GM23338 (cell line): ENCODE measurements at regions not wholly inside any gene's neighbourhood (a gene's known extent, or its start where the extent isn't known, plus 50 kb on each side); places are given as distances from the start of the nearest gene placed in this dataset.

Experiments
- ATAC-seq: fragments of 200-7000 bp; cut with Tn5 transposase; 3 replicates; pipeline ENCODE4 v1.9.1; 2020
- DNase-seq: peaks from one replicate; pipeline ENCODE4 v3.0.0-alpha.2; 2015; ENCODE audit warnings: low spot score
- H2AFZ ChIP-seq: fragments of 200-600 bp; sonication (generic); 2 replicates; pipeline ENCODE4 v1.8.0; 2016; ENCODE audit warnings: antibody characterized with exemption, mild to moderate bottlenecking, moderate library complexity
- H3F3A ChIP-seq: fragments of 200-600 bp; sonication (generic); replicated peaks from 2 replicates; pipeline ENCODE4 v1.8.0; 2017; ENCODE audit warnings: antibody characterized with exemption, mixed run types, low read depth
- H3K27ac ChIP-seq: fragments of 200-600 bp; sonication (generic); 2 replicates; pipeline ENCODE4 v1.6.1; 2016; ENCODE audit warnings: low read depth
- H3K27me3 ChIP-seq: fragments of 200-600 bp; sonication (generic); 2 replicates; pipeline ENCODE4 v1.8.0; 2016; ENCODE audit warnings: mild to moderate bottlenecking, mixed run types, moderate library complexity; ENCODE audit not compliant: insufficient read depth
- H3K36me3 ChIP-seq: fragments of 200-600 bp; sonication (generic); 2 replicates; pipeline ENCODE4 v1.8.0; 2016; ENCODE audit warnings: mild to moderate bottlenecking; ENCODE audit not compliant: insufficient read depth
- H3K4me1 ChIP-seq: fragments of 200-600 bp; sonication (generic); 2 replicates; pipeline ENCODE4 v1.8.0; 2016; ENCODE audit warnings: mild to moderate bottlenecking, moderate library complexity; ENCODE audit not compliant: insufficient read depth
- H3K4me2 ChIP-seq: fragments of 200-600 bp; sonication (generic); 2 replicates; pipeline ENCODE4 v1.7.1; 2017; ENCODE audit warnings: mixed run types
- H3K4me3 ChIP-seq: fragments of 200-600 bp; sonication (generic); 2 replicates; pipeline ENCODE4 v1.6.1; 2016; ENCODE audit warnings: mixed run types
- H3K79me2 ChIP-seq: fragments of 200-600 bp; sonication (generic); replicated peaks from 2 replicates; pipeline ENCODE4 v1.8.0; 2017; ENCODE audit warnings: mild to moderate bottlenecking; ENCODE audit not compliant: insufficient read depth
- H3K9me2 ChIP-seq: fragments of 200-600 bp; sonication (generic); 2 replicates; pipeline ENCODE4 v1.8.0; 2017; ENCODE audit not compliant: insufficient read depth
- H4K20me1 ChIP-seq: fragments of 200-600 bp; sonication (generic); replicated peaks from 2 replicates; pipeline ENCODE4 v1.8.0; 2017; ENCODE audit warnings: mild to moderate bottlenecking; ENCODE audit not compliant: insufficient read depth
- H3K27ac Mint-ChIP-seq: 2 replicates; pipeline ENCODE4 v1.8.0; 2020; ENCODE audit warnings: inconsistent platforms, mild to moderate bottlenecking, moderate library complexity, mixed read lengths
- H3K27me3 Mint-ChIP-seq: 3 replicates; pipeline ENCODE4 v1.8.0; 2022; ENCODE audit warnings: low read depth, mild to moderate bottlenecking, moderate library complexity, mixed read lengths, inconsistent platforms; ENCODE audit not compliant: insufficient read depth, poor library complexity
- H3K36me3 Mint-ChIP-seq: 3 replicates; pipeline ENCODE4 v1.8.0; 2021; ENCODE audit warnings: low read depth, mild to moderate bottlenecking, inconsistent platforms, moderate library complexity, mixed read lengths
- H3K4me1 Mint-ChIP-seq: 3 replicates; pipeline ENCODE4 v1.8.0; 2020; ENCODE audit warnings: mild to moderate bottlenecking, inconsistent platforms, mixed read lengths
- H3K4me3 Mint-ChIP-seq: 3 replicates; pipeline ENCODE4 v1.8.0; 2021; ENCODE audit warnings: moderate library complexity, mild to moderate bottlenecking, inconsistent platforms, mixed read lengths
- H3K9me3 Mint-ChIP-seq: 3 replicates; pipeline ENCODE4 v1.8.0; 2020; ENCODE audit warnings: moderate library complexity, mild to moderate bottlenecking, inconsistent platforms, mixed read lengths
- CREB1 ChIP-seq: fragments of 250-450 bp; sonication (Bioruptor Pico); IDR thresholded peaks from 2 replicates; pipeline ENCODE4 v1.5.0; 2020; ENCODE audit warnings: low read depth, mild to moderate bottlenecking, moderate library complexity
- EZH2 ChIP-seq: fragments of 200-600 bp; sonication (generic); IDR thresholded peaks from one replicate; pipeline ENCODE4 v1.8.0; 2017; ENCODE audit warnings: antibody characterized with exemption, mild to moderate bottlenecking, low read depth; ENCODE audit not compliant: unreplicated experiment
- NANOG ChIP-seq: IDR thresholded peaks from 2 replicates; pipeline ENCODE4 v1.6.1; 2016; ENCODE audit warnings: antibody characterized with exemption, borderline replicate concordance
- POLR2AphosphoS5 ChIP-seq: IDR thresholded peaks from 2 replicates; pipeline ENCODE4 v1.6.1; 2016; ENCODE audit warnings: antibody characterized with exemption, low read depth
- STAT1 ChIP-seq: IDR thresholded peaks from one replicate; pipeline ENCODE4 v1.6.1; 2016; ENCODE audit warnings: antibody characterized with exemption; ENCODE audit not compliant: unreplicated experiment
- ZNF114 ChIP-seq: fragments of 250-450 bp; sonication (Bioruptor Pico); IDR thresholded peaks from 2 replicates; pipeline ENCODE4 v1.5.0; 2020; ENCODE audit warnings: mild to moderate bottlenecking, moderate library complexity
- ZNF331 ChIP-seq: fragments of 250-450 bp; sonication (Bioruptor Pico); IDR thresholded peaks from 2 replicates; pipeline ENCODE4 v1.5.0; 2020; ENCODE audit warnings: low read depth, mild to moderate bottlenecking, moderate library complexity
- TF ChIP-seq, protein P1 (sequence below): IDR thresholded peaks from one replicate; pipeline ENCODE4 v1.6.1; 2018; ENCODE audit warnings: antibody characterized with exemption; ENCODE audit not compliant: unreplicated experiment
- TF ChIP-seq, protein P2 (sequence below): fragments of 250-450 bp; sonication (Bioruptor Pico); IDR thresholded peaks from 2 replicates; pipeline ENCODE4 v1.5.0; 2020; ENCODE audit warnings: mild to moderate bottlenecking, moderate library complexity
- TF ChIP-seq, protein P3 (sequence below), 2 experiments: fragments of 200-600 bp in 1 of 2; sonication (generic) in 1 of 2; conservative IDR thresholded peaks; 2 replicates each; pipeline versions ENCODE4 v1.5.1 to v1.6.1; 2016 to 2017; ENCODE audit warnings: antibody characterized with exemption in 2 of 2, low read depth in 2 of 2, mild to moderate bottlenecking in 2 of 2, moderate library complexity in 1 of 2

DNA sequence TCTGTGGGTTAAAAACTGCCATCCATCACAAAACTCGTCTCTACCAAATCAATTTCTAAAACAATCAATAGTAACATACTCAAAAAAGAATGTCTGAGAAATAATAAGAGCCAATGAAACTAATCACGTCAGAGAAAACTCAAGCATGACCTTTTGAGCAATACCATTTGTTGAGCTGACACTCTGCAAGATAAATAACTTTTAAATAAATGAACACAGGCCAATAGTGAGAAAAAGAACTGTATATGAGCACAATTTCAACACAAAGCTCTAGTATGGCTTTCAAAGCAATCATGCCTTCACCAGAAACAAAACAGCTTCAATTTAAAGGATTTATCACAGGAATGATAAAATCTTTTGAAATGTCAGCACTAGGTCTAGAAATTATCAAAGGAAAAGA is 249.2 kb upstream of the SETMAR start:
- Mint-ChIP-seq H3K9me3 (peaks cover 69% of the 10 kb centered on the region), H3K36me3 (no peaks in the 10 kb centered on the region), H3K27ac (no peak overlapping the region), H3K4me3 (no peak overlapping the region), H3K27me3 (no peaks in the 10 kb centered on the region), H3K4me1 (no peaks in the 10 kb centered on the region)
- H3K4me3 ChIP-seq = no peak overlapping the region
- ATAC-seq (no peak), DNase-seq (no peak)
- no peaks in the 10 kb centered on the region for H3K4me1 ChIP-seq
- TF ChIP-seq, protein P1, sequence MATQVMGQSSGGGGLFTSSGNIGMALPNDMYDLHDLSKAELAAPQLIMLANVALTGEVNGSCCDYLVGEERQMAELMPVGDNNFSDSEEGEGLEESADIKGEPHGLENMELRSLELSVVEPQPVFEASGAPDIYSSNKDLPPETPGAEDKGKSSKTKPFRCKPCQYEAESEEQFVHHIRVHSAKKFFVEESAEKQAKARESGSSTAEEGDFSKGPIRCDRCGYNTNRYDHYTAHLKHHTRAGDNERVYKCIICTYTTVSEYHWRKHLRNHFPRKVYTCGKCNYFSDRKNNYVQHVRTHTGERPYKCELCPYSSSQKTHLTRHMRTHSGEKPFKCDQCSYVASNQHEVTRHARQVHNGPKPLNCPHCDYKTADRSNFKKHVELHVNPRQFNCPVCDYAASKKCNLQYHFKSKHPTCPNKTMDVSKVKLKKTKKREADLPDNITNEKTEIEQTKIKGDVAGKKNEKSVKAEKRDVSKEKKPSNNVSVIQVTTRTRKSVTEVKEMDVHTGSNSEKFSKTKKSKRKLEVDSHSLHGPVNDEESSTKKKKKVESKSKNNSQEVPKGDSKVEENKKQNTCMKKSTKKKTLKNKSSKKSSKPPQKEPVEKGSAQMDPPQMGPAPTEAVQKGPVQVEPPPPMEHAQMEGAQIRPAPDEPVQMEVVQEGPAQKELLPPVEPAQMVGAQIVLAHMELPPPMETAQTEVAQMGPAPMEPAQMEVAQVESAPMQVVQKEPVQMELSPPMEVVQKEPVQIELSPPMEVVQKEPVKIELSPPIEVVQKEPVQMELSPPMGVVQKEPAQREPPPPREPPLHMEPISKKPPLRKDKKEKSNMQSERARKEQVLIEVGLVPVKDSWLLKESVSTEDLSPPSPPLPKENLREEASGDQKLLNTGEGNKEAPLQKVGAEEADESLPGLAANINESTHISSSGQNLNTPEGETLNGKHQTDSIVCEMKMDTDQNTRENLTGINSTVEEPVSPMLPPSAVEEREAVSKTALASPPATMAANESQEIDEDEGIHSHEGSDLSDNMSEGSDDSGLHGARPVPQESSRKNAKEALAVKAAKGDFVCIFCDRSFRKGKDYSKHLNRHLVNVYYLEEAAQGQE = no peak
- TF ChIP-seq NANOG (no peak), POLR2AphosphoS5 (no peak)
- no peak overlapping the region for H3K27ac ChIP-seq
- H2AFZ ChIP-seq = no peak overlapping the region
- H3K9me2 ChIP-seq = no peaks in the 10 kb centered on the region
- H3K4me2 ChIP-seq = no peak overlapping the region
- no peaks in the 10 kb centered on the region for H3K27me3 ChIP-seq
- H3F3A ChIP-seq = no peaks in the 10 kb centered on the region
- no peaks in the 10 kb centered on the region for H3K79me2 ChIP-seq
- no peaks in the 10 kb centered on the region for H4K20me1 ChIP-seq
- H3K36me3 ChIP-seq = no peaks in the 10 kb centered on the region

DNA sequence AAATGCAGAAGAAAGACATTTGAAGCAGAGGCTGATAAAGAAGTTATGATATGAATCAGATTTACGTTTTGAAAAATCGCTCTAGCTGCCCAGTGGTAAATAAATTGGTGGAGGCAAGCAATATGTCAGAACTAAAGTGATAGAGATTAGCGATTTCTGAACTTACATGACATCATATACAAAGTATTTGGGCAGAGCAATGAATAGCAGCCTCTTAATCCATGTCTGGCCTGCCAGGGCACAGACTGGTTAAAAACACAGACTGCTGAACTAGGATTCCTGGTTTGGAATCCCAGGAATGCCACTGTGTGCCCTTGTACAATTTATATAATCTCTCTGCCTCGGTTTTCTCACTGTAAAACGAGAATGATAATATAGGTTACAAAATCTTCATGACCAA is 243.1 kb upstream of the SETMAR start:
- H3K4me3 ChIP-seq = no peak overlapping the region
- H3K27ac Mint-ChIP-seq = no peak overlapping the region
- H3K27me3 ChIP-seq = no peaks in the 10 kb centered on the region
- no peak overlapping the region for H3K4me3 Mint-ChIP-seq
- peaks cover 7% of the 10 kb centered on the region; the same call in 2 of the 3 replicates for H3K4me1 Mint-ChIP-seq
- no peak for ATAC-seq
- no peaks in the 10 kb centered on the region for H3K79me2 ChIP-seq
- H3K9me3 Mint-ChIP-seq = peaks cover 75% of the 10 kb centered on the region
- no peak overlapping the region for H3K27ac ChIP-seq
- TF ChIP-seq ZNF331 (CRISPR knock-in tag) (no peak), EZH2 (no peak), POLR2AphosphoS5 (no peak), CREB1 (CRISPR knock-in tag) (no peak), STAT1 (no peak), NANOG (no peak), ZNF114 (CRISPR knock-in tag) (no peak)
- TF ChIP-seq, protein P2, sequence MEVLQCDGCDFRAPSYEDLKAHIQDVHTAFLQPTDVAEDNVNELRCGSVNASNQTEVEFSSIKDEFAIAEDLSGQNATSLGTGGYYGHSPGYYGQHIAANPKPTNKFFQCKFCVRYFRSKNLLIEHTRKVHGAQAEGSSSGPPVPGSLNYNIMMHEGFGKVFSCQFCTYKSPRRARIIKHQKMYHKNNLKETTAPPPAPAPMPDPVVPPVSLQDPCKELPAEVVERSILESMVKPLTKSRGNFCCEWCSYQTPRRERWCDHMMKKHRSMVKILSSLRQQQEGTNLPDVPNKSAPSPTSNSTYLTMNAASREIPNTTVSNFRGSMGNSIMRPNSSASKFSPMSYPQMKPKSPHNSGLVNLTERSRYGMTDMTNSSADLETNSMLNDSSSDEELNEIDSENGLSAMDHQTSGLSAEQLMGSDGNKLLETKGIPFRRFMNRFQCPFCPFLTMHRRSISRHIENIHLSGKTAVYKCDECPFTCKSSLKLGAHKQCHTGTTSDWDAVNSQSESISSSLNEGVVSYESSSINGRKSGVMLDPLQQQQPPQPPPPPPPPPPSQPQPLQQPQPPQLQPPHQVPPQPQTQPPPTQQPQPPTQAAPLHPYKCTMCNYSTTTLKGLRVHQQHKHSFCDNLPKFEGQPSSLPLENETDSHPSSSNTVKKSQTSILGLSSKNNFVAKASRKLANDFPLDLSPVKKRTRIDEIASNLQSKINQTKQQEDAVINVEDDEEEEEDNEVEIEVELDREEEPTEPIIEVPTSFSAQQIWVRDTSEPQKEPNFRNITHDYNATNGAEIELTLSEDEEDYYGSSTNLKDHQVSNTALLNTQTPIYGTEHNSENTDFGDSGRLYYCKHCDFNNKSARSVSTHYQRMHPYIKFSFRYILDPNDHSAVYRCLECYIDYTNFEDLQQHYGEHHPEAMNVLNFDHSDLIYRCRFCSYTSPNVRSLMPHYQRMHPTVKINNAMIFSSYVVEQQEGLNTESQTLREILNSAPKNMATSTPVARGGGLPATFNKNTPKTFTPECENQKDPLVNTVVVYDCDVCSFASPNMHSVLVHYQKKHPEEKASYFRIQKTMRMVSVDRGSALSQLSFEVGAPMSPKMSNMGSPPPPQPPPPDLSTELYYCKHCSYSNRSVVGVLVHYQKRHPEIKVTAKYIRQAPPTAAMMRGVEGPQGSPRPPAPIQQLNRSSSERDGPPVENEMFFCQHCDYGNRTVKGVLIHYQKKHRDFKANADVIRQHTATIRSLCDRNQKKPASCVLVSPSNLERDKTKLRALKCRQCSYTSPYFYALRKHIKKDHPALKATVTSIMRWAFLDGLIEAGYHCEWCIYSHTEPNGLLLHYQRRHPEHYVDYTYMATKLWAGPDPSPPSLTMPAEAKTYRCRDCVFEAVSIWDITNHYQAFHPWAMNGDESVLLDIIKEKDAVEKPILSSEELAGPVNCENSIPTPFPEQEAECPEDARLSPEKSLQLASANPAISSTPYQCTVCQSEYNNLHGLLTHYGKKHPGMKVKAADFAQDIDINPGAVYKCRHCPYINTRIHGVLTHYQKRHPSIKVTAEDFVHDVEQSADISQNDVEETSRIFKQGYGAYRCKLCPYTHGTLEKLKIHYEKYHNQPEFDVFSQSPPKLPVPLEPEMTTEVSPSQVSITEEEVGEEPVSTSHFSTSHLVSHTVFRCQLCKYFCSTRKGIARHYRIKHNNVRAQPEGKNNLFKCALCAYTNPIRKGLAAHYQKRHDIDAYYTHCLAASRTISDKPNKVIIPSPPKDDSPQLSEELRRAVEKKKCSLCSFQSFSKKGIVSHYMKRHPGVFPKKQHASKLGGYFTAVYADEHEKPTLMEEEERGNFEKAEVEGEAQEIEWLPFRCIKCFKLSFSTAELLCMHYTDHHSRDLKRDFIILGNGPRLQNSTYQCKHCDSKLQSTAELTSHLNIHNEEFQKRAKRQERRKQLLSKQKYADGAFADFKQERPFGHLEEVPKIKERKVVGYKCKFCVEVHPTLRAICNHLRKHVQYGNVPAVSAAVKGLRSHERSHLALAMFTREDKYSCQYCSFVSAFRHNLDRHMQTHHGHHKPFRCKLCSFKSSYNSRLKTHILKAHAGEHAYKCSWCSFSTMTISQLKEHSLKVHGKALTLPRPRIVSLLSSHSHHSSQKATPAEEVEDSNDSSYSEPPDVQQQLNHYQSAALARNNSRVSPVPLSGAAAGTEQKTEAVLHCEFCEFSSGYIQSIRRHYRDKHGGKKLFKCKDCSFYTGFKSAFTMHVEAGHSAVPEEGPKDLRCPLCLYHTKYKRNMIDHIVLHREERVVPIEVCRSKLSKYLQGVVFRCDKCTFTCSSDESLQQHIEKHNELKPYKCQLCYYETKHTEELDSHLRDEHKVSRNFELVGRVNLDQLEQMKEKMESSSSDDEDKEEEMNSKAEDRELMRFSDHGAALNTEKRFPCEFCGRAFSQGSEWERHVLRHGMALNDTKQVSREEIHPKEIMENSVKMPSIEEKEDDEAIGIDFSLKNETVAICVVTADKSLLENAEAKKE (CRISPR knock-in tag) = no peak
- TF ChIP-seq, protein P3, sequence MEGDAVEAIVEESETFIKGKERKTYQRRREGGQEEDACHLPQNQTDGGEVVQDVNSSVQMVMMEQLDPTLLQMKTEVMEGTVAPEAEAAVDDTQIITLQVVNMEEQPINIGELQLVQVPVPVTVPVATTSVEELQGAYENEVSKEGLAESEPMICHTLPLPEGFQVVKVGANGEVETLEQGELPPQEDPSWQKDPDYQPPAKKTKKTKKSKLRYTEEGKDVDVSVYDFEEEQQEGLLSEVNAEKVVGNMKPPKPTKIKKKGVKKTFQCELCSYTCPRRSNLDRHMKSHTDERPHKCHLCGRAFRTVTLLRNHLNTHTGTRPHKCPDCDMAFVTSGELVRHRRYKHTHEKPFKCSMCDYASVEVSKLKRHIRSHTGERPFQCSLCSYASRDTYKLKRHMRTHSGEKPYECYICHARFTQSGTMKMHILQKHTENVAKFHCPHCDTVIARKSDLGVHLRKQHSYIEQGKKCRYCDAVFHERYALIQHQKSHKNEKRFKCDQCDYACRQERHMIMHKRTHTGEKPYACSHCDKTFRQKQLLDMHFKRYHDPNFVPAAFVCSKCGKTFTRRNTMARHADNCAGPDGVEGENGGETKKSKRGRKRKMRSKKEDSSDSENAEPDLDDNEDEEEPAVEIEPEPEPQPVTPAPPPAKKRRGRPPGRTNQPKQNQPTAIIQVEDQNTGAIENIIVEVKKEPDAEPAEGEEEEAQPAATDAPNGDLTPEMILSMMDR (conservative IDR thresholded peaks at IDR 0.05; ENCODE audit: low read depth in 2 of 2) = no peak
- no peak overlapping the region for H3K4me2 ChIP-seq
- H3K4me1 ChIP-seq = peaks cover 25% of the 10 kb centered on the region
- no peaks in the 10 kb centered on the region for H3F3A ChIP-seq
- DNase-seq = no peak
- H3K36me3 Mint-ChIP-seq = no peaks in the 10 kb centered on the region; the same call in 1 of the 3 replicates
- H3K27me3 Mint-ChIP-seq = peaks cover 5% of the 10 kb centered on the region
- no peaks in the 10 kb centered on the region for H3K9me2 ChIP-seq
- H2AFZ ChIP-seq = no peak overlapping the region
- H4K20me1 ChIP-seq = no peaks in the 10 kb centered on the region
- H3K36me3 ChIP-seq = no peaks in the 10 kb centered on the region
